WTC11 (cell line): ENCODE measurements at regions not wholly inside any gene's neighbourhood (a gene's known extent, or its start where the extent isn't known, plus 50 kb on each side); places are given as distances from the start of the nearest gene placed in this dataset.

Experiments
- AR ChIP-seq: fragments of 250-450 bp; sonication (Bioruptor Pico); IDR thresholded peaks from 2 replicates; pipeline ENCODE4 v1.9.0; 2021; ENCODE audit warnings: mild to moderate bottlenecking
- CTCF ChIP-seq: fragments of 200-600 bp; IDR thresholded peaks from 2 replicates; pipeline ENCODE4 v1.8.0; 2022; ENCODE audit warnings: antibody characterized with exemption
- ZBTB21 ChIP-seq: sonication (generic); formaldehyde crosslinking; IDR thresholded peaks from 2 replicates; pipeline ENCODE4 v1.8.1; 2023; ENCODE audit warnings: mild to moderate bottlenecking, missing genetic modification reagents, borderline replicate concordance
- ZNF512 ChIP-seq: sonication (generic); formaldehyde crosslinking; IDR thresholded peaks from 2 replicates; pipeline ENCODE4 v1.8.1; 2022; ENCODE audit warnings: missing genetic modification reagents, borderline replicate concordance
- ZSCAN18 ChIP-seq: fragments of 250-450 bp; sonication (Bioruptor Pico); IDR thresholded peaks from 2 replicates; pipeline ENCODE4 v2.1.2; 2022; ENCODE audit warnings: mild to moderate bottlenecking, moderate library complexity

GRCh38 chr2:201953880-201954279 lies 79.8 kb upstream of the FZD7 start:
- TF ChIP-seq ZNF512 (CRISPR knock-in tag) (no peak), ZBTB21 (CRISPR knock-in tag) (no peak), AR (CRISPR knock-in tag) (no peak), ZSCAN18 (no peak), CTCF (no peak)
